PC-3 (cell line): ENCODE measurements at regions not wholly inside any gene's neighbourhood (a gene's known extent, or its start where the extent isn't known, plus 50 kb on each side); places are given as distances from the start of the nearest gene placed in this dataset.

ENCODE experiments used
- ATAC-seq: fragments of 200-7000 bp; cut with Tn5 transposase; 2 replicates; pipeline ENCODE4 v1.9.1; 2020; ENCODE audit warnings: mild to moderate bottlenecking, moderate library complexity
- BruUV-seq: library from RNA; stranded (reverse); fragments of 400-500 nt; replicated peaks from 2 replicates; lab custom pipeline; 2021; lab: Mats Ljungman, UMichigan
- CTCF ChIA-PET: fragments of 300-600 bp; sonication (Branson Sonifier 250); formaldehyde crosslinking; loops from one replicate; lab custom pipeline; 2022; ENCODE audit warnings: antibody characterized with exemption; lab: Charles Lee
- POLR2A ChIA-PET: fragments of 300-600 bp; sonication (Branson Sonifier 250); formaldehyde crosslinking; loops from one replicate; lab custom pipeline; 2022; ENCODE audit warnings: antibody characterized with exemption; ENCODE audit not compliant: unreplicated experiment; lab: Charles Lee
- DNase-seq: peaks from one replicate; pipeline ENCODE4 v3.0.0-alpha.2; 2015
- H2AFZ ChIP-seq: fragments of 300-600 bp; sonication (generic); 2 replicates; pipeline ENCODE4 v1.6.0; 2016; ENCODE audit warnings: antibody characterized with exemption, low read length
- H3F3A ChIP-seq: fragments of 300-600 bp; sonication (generic); one replicate; pipeline ENCODE4 v1.6.0; 2017; ENCODE audit warnings: antibody characterized with exemption, low read length, control low read depth, mild to moderate bottlenecking; ENCODE audit not compliant: unreplicated experiment
- H3K27ac ChIP-seq: fragments of 300-600 bp; sonication (generic); 2 replicates; pipeline ENCODE4 v1.5.1; 2016; ENCODE audit warnings: mild to moderate bottlenecking, low read length
- H3K27me3 ChIP-seq: fragments of 300-600 bp; sonication (generic); 2 replicates; pipeline ENCODE4 v1.6.1; 2016; ENCODE audit warnings: low read length, mixed read lengths
- H3K36me3 ChIP-seq: fragments of 300-600 bp; sonication (generic); 2 replicates; pipeline ENCODE4 v1.6.1; 2016; ENCODE audit warnings: low read depth, mixed run types, low read length, mixed read lengths
- H3K4me1 ChIP-seq: fragments of 300-600 bp; sonication (generic); 2 replicates; pipeline ENCODE4 v1.5.1; 2016; ENCODE audit warnings: low read length; ENCODE audit not compliant: insufficient read depth
- H3K4me2 ChIP-seq: fragments of 300-600 bp; sonication (generic); 2 replicates; pipeline ENCODE4 v1.6.0; 2016; ENCODE audit warnings: low read length
- H3K4me3 ChIP-seq: fragments of 300-600 bp; sonication (generic); 2 replicates; pipeline ENCODE4 v1.5.1; 2016; ENCODE audit warnings: mild to moderate bottlenecking, low read length, mixed read lengths
- H3K79me2 ChIP-seq: fragments of 300-600 bp; sonication (generic); 2 replicates; pipeline ENCODE4 v1.6.1; 2017; ENCODE audit warnings: low read length, mixed read lengths
- H3K9ac ChIP-seq: fragments of 300-600 bp; sonication (generic); 2 replicates; pipeline ENCODE4 v1.6.0; 2016; ENCODE audit warnings: mild to moderate bottlenecking, low read length
- H3K9me2 ChIP-seq: fragments of 300-600 bp; sonication (generic); replicated peaks from 2 replicates; pipeline ENCODE4 v1.6.1; 2016; ENCODE audit warnings: mixed run types, low read length, mixed read lengths
- H3K9me3 ChIP-seq: fragments of 300-600 bp; sonication (generic); 2 replicates; pipeline ENCODE4 v1.6.1; 2016; ENCODE audit warnings: low read length, mixed read lengths
- H4K20me1 ChIP-seq: fragments of 300-600 bp; sonication (generic); 2 replicates; pipeline ENCODE4 v1.6.1; 2016; ENCODE audit warnings: low read length, mixed read lengths
- CTCF ChIP-seq: fragments of 300-600 bp; sonication (generic); conservative IDR thresholded peaks from 2 replicates; pipeline ENCODE4 v1.5.1; 2017; ENCODE audit warnings: antibody characterized with exemption, low read depth, mild to moderate bottlenecking, low read length
- EZH2 ChIP-seq: fragments of 300-600 bp; sonication (generic); IDR thresholded peaks from one replicate; pipeline ENCODE4 v1.6.1; 2017; ENCODE audit warnings: antibody characterized with exemption, mild to moderate bottlenecking, low read length; ENCODE audit not compliant: unreplicated experiment
- EZH2phosphoT487 ChIP-seq: fragments of 300-600 bp; sonication (generic); IDR thresholded peaks from 2 replicates; pipeline ENCODE4 v1.6.1; 2018; ENCODE audit warnings: mild to moderate bottlenecking, antibody characterized with exemption, low read length, borderline replicate concordance
- intact Hi-C: fragments of 100-400 bp; cut with micrococcal nuclease; formaldehyde crosslinking; loops from 2 replicates; pipeline ENCODE4 v1.9.0; 2023

GRCh38 chr20:55515832-55516231, 489.5 kb downstream of the CBLN4 start:
- ChIA-PET CTCF (no interaction called here), POLR2A (no interaction called here)
- H3K27ac ChIP-seq: no peak overlapping the region
- peak; percentile 66 for DNase-seq
- no peaks in the 10 kb centered on the region for H3K36me3 ChIP-seq
- intact Hi-C loops: no loop called here
- TF ChIP-seq EZH2 (no peak), EZH2phosphoT487 (no peak), CTCF (no peak)
- no peak overlapping the region for H3K9ac ChIP-seq
- no peaks in the 10 kb centered on the region for H3K79me2 ChIP-seq
- no peaks in the 10 kb centered on the region for H3K9me2 ChIP-seq
- H3K9me3 ChIP-seq: peaks cover 31% of the 10 kb centered on the region
- H4K20me1 ChIP-seq: no peaks in the 10 kb centered on the region
- H3K4me3 ChIP-seq: no peak overlapping the region
- H3F3A ChIP-seq: no peaks in the 10 kb centered on the region
- H2AFZ ChIP-seq: no peak overlapping the region
- H3K4me1 ChIP-seq: peaks cover 21% of the 10 kb centered on the region
- peak overlapping the region; percentile 8; the same call in 1 of the 2 replicates for H3K4me2 ChIP-seq
- no peak for ATAC-seq
- BruUV-seq: no TSS peak
- no peaks in the 10 kb centered on the region for H3K27me3 ChIP-seq

GRCh38 chr20:55514531-55514930, 490.8 kb downstream of the CBLN4 start:
- no peaks in the 10 kb centered on the region for H3K79me2 ChIP-seq
- H3K27me3 ChIP-seq: no peaks in the 10 kb centered on the region
- H3F3A ChIP-seq: no peaks in the 10 kb centered on the region
- no peak overlapping the region for H3K4me3 ChIP-seq
- H2AFZ ChIP-seq: no peak overlapping the region
- H3K9ac ChIP-seq: no peak overlapping the region
- no peak overlapping the region for H3K27ac ChIP-seq
- CTCF ChIA-PET: no interaction called here
- H3K9me3 ChIP-seq: peaks cover 32% of the 10 kb centered on the region
- peaks cover 21% of the 10 kb centered on the region for H3K4me1 ChIP-seq
- BruUV-seq: no TSS peak
- ATAC-seq: no peak
- POLR2A ChIA-PET: no interaction called here
- no peaks in the 10 kb centered on the region for H3K36me3 ChIP-seq
- H3K4me2 ChIP-seq: no peak overlapping the region
- peak; percentile 82 for DNase-seq
- H4K20me1 ChIP-seq: no peaks in the 10 kb centered on the region
- H3K9me2 ChIP-seq: no peaks in the 10 kb centered on the region
- intact Hi-C loops: no loop called here
- TF ChIP-seq EZH2: no peak
- no peak for TF ChIP-seq EZH2phosphoT487
- no peak for TF ChIP-seq CTCF

- H3K9me3 ChIP-seq: peaks cover 33% of the 10 kb centered on the region
- H3K4me2 ChIP-seq: no peak overlapping the region
- H3K9ac ChIP-seq: no peak overlapping the region
- H2AFZ ChIP-seq: no peak overlapping the region
- ATAC-seq: no peak
- H4K20me1 ChIP-seq: no peaks in the 10 kb centered on the region
- no peak for TF ChIP-seq EZH2phosphoT487
- no peak for TF ChIP-seq CTCF
- TF ChIP-seq EZH2: no peak
- H3K27me3 ChIP-seq: no peaks in the 10 kb centered on the region
- H3K36me3 ChIP-seq: no peaks in the 10 kb centered on the region
- no TSS peak for BruUV-seq
- no peak overlapping the region for H3K27ac ChIP-seq
- no peaks in the 10 kb centered on the region for H3K79me2 ChIP-seq
- H3K9me2 ChIP-seq: no peaks in the 10 kb centered on the region
- H3F3A ChIP-seq: no peaks in the 10 kb centered on the region
- POLR2A ChIA-PET: no interaction called here
- intact Hi-C loops: no loop called here
- no peak overlapping the region for H3K4me3 ChIP-seq
- CTCF ChIA-PET: no interaction called here
- DNase-seq: no peak
- peaks cover 21% of the 10 kb centered on the region for H3K4me1 ChIP-seq
Measured at GRCh38 chr20:55513954-55514353, 491.4 kb downstream of the CBLN4 start.
